Endothelial cell of umbilical vein (primary cell): ENCODE measurements at regions not wholly inside any gene's neighbourhood (a gene's known extent, or its start where the extent isn't known, plus 50 kb on each side); places are given as distances from the start of the nearest gene placed in this dataset.

Source experiments
- BruUV-seq: library from RNA; stranded (reverse); fragments of 400-500 nt; replicated peaks from 2 replicates; lab custom pipeline; 2021; lab: Mats Ljungman, UMichigan
- CTCF ChIA-PET: fragments of 300-600, 350-600 bp; sonication (Branson Sonifier 250); formaldehyde crosslinking; loops from one replicate; lab custom pipeline; 2021; ENCODE audit warnings: antibody characterized with exemption, inconsistent platforms; lab: Charles Lee
- POLR2A ChIA-PET: fragments of 300-600, 350-600 bp; sonication (Branson Sonifier 250); formaldehyde crosslinking; loops from one replicate; lab custom pipeline; 2021; ENCODE audit warnings: antibody characterized with exemption, inconsistent platforms; lab: Charles Lee
- DNase-seq: peaks from one replicate; pipeline ENCODE4 v3.0.0-alpha.2; 2011; ENCODE audit warnings: low read depth, low spot score
- FAIRE-seq: peaks from 2 replicates; lab custom pipeline; 2011; peaks lifted over from hg19 to GRCh38; lab: Jason Lieb, UNC
- H2AFZ ChIP-seq: 2 replicates; pipeline ENCODE4 v1.6.0; 2012; ENCODE audit warnings: low read depth, low read length, control low read depth, inconsistent platforms
- H3K27ac ChIP-seq: 2 replicates; pipeline ENCODE4 v1.5.1; 2011; ENCODE audit warnings: low read depth, mild to moderate bottlenecking, control low read depth, low read length, moderate library complexity; ENCODE audit not compliant: insufficient read depth
- H3K27me3 ChIP-seq, 2 experiments: 2 replicates each; pipeline versions ENCODE4 v1.6.0 to v1.6.1; 2011; ENCODE audit warnings: low read length in 2 of 2, mixed read lengths in 1 of 2; ENCODE audit not compliant: control insufficient read depth in 2 of 2, insufficient read depth in 2 of 2
- H3K36me3 ChIP-seq, 2 experiments: 2 replicates in 1 of 2; 3 replicates in 1 of 2; pipeline ENCODE4 v1.5.1; 2011; ENCODE audit warnings: low read length in 2 of 2, mild to moderate bottlenecking in 1 of 2, moderate library complexity in 1 of 2; ENCODE audit not compliant: control insufficient read depth in 2 of 2, insufficient read depth in 2 of 2; ENCODE audit errors: extremely low read depth in 1 of 2
- H3K4me1 ChIP-seq: 3 replicates; pipeline ENCODE4 v1.5.1; 2011; ENCODE audit warnings: mild to moderate bottlenecking, low read length; ENCODE audit not compliant: control insufficient read depth, insufficient read depth; ENCODE audit errors: extremely low read depth
- H3K4me2 ChIP-seq: 2 replicates; pipeline ENCODE4 v1.6.1; 2011; ENCODE audit warnings: low read length, control low read depth, mixed read lengths; ENCODE audit not compliant: insufficient read depth
- H3K4me3 ChIP-seq, 3 experiments: fragments of 200-600 bp in 1 of 3; sonication (generic), shearing (Covaris generic) in 1 of 3; replicated peaks in 1 of 3; 2 replicates each; pipeline ENCODE4 v1.5.1; 2011 to 2016; ENCODE audit warnings: control low read depth in 3 of 3, low read length in 3 of 3, mild to moderate bottlenecking in 2 of 3, inconsistent platforms in 1 of 3, low read depth in 1 of 3, moderate library complexity in 1 of 3; ENCODE audit not compliant: insufficient read depth in 1 of 3
- H3K79me2 ChIP-seq: 2 replicates; pipeline ENCODE4 v1.6.0; 2012; ENCODE audit warnings: low read length, inconsistent platforms; ENCODE audit not compliant: control insufficient read depth, insufficient read depth
- H3K9ac ChIP-seq: replicated peaks from 2 replicates; pipeline ENCODE3; 2011; ENCODE audit warnings: low read length, control low read depth; ENCODE audit not compliant: insufficient read depth; ENCODE audit errors: extremely low read depth
- H3K9me1 ChIP-seq: replicated peaks from 3 replicates; pipeline ENCODE4 v1.6.0; 2011; ENCODE audit warnings: mild to moderate bottlenecking, low read length; ENCODE audit not compliant: control insufficient read depth, insufficient read depth; ENCODE audit errors: extremely low read depth
- H3K9me3 ChIP-seq: replicated peaks from 2 replicates; pipeline ENCODE4 v1.5.1; 2012; ENCODE audit warnings: low read length, inconsistent platforms; ENCODE audit not compliant: control insufficient read depth, insufficient read depth
- H4K20me1 ChIP-seq: replicated peaks from 2 replicates; pipeline ENCODE3; 2011; ENCODE audit warnings: mild to moderate bottlenecking, low read length; ENCODE audit not compliant: control insufficient read depth, insufficient read depth; ENCODE audit errors: extremely low read depth
- FOS ChIP-seq: IDR thresholded peaks from 2 replicates; pipeline ENCODE4 v1.6.1; 2011; ENCODE audit warnings: mild to moderate bottlenecking, low read length, moderate library complexity, borderline replicate concordance; ENCODE audit not compliant: insufficient read depth
- JUN ChIP-seq: IDR thresholded peaks from 2 replicates; pipeline ENCODE4 v1.6.1; 2011; ENCODE audit warnings: borderline replicate concordance, low read depth; ENCODE audit not compliant: insufficient read length, insufficient read depth
- POLR2A ChIP-seq: IDR thresholded peaks from 2 replicates; pipeline ENCODE4 v1.6.1; 2012; ENCODE audit warnings: low read depth, mild to moderate bottlenecking, control low read depth, low read length
- POLR2AphosphoS5 ChIP-seq: IDR thresholded peaks from 2 replicates; pipeline ENCODE4 v1.6.1; 2012; ENCODE audit warnings: low read depth, mild to moderate bottlenecking, control low read depth, low read length, moderate library complexity; ENCODE audit not compliant: insufficient read depth
- dilution Hi-C: fragments of 300-500 bp; cut with MboI; formaldehyde crosslinking; loops from one replicate; pipeline ENCODE4 v1.15.0; 2019; ENCODE audit warnings: low sequenced_read_pairs; ENCODE audit not compliant: extremely low pct_ligation_motif_present
- intact Hi-C: fragments of 100-400 bp; cut with micrococcal nuclease; formaldehyde crosslinking; loops from one replicate; pipeline ENCODE4 v1.10.0; 2022
- TF ChIP-seq, protein P1 (sequence below), 2 donors: IDR thresholded peaks; 1 replicate in 1 of 2; 2 replicates in 1 of 2; pipeline ENCODE4 v1.5.1; 2011; ENCODE audit warnings: low read length in 2 of 2, mild to moderate bottlenecking in 2 of 2, moderate library complexity in 2 of 2, control low read depth in 1 of 2, inconsistent platforms in 1 of 2, low read depth in 1 of 2; ENCODE audit not compliant: insufficient read depth in 1 of 2; ENCODE audit errors: extremely low read depth in 1 of 2

DNA sequence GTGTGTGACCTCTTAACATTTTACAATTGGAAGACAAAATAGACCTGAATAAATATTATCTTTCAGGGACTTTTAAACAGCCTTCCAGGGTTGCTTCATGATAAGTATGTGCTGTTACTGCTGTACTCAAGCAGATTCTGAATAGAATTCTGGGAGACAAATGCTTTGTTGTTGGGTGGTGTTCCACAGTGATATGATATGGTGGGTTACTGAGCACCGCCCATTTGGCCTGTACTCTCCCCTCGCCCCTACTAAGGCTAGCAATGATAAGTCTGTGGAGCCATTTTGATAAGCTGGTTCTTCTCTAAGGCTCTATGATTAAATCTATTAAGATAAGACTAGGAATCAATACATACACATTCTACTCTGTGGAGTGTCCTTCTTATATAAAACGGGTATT is 89.8 kb upstream of the ITGA4 start:
- Histone ChIP-seq H3K36me3 (no peaks in the 10 kb centered on the region), H2AFZ (no peak overlapping the region), H4K20me1 (no peaks in the 10 kb centered on the region), H3K4me1 (no peaks in the 10 kb centered on the region), H3K9me1 (no peaks in the 10 kb centered on the region), H3K4me2 (no peak overlapping the region), H3K9me3 (no peaks in the 10 kb centered on the region), H3K4me3 (no peak overlapping the region), H3K27me3 (no peaks in the 10 kb centered on the region), H3K9ac (no peak overlapping the region), H3K79me2 (no peaks in the 10 kb centered on the region), H3K27ac (no peak overlapping the region)
- TF ChIP-seq POLR2AphosphoS5 (no peak), POLR2A (no peak), FOS (no peak)
- TF ChIP-seq, protein P1, sequence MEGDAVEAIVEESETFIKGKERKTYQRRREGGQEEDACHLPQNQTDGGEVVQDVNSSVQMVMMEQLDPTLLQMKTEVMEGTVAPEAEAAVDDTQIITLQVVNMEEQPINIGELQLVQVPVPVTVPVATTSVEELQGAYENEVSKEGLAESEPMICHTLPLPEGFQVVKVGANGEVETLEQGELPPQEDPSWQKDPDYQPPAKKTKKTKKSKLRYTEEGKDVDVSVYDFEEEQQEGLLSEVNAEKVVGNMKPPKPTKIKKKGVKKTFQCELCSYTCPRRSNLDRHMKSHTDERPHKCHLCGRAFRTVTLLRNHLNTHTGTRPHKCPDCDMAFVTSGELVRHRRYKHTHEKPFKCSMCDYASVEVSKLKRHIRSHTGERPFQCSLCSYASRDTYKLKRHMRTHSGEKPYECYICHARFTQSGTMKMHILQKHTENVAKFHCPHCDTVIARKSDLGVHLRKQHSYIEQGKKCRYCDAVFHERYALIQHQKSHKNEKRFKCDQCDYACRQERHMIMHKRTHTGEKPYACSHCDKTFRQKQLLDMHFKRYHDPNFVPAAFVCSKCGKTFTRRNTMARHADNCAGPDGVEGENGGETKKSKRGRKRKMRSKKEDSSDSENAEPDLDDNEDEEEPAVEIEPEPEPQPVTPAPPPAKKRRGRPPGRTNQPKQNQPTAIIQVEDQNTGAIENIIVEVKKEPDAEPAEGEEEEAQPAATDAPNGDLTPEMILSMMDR (IDR thresholded peaks at IDR 0.05; ENCODE audit: extremely low read depth in 1 of 2, insufficient read depth in 1 of 2, low read depth in 1 of 2, low read length in 2 of 2) = no peak
- POLR2A ChIA-PET = no interaction called here
- no TSS peak for BruUV-seq
- dilution Hi-C loops = no loop called here
- intact Hi-C loops = no loop called here
- FAIRE-seq = no peak
- CTCF ChIA-PET = interaction anchor here (1.3 kb wide), 1 partner anchor 16 kb away, joined by 4 read pairs; no protein-coding TSS in a partner anchor
- no peak for DNase-seq

GRCh38 chr2:181367906-181368435 is 89.2 kb upstream of the ITGA4 start:
- no peak for FAIRE-seq

More at GRCh38 chr2:181367906-181368435, 89.2 kb upstream of the ITGA4 start:
- H3K9ac ChIP-seq = no peak overlapping the region
- no peaks in the 10 kb centered on the region for H3K27me3 ChIP-seq
- H3K9me1 ChIP-seq = no peaks in the 10 kb centered on the region
- no peaks in the 10 kb centered on the region for H3K9me3 ChIP-seq
- no peak overlapping the region for H2AFZ ChIP-seq
- no peak overlapping the region for H3K4me3 ChIP-seq
- peaks cover 2% of the 10 kb centered on the region for H3K4me1 ChIP-seq
- no peaks in the 10 kb centered on the region for H3K36me3 ChIP-seq
- H3K27ac ChIP-seq = no peak overlapping the region
- intact Hi-C loops = no loop called here
- no TSS peak for BruUV-seq
- no peaks in the 10 kb centered on the region for H3K79me2 ChIP-seq
- DNase-seq = no peak
- no peaks in the 10 kb centered on the region for H4K20me1 ChIP-seq
- dilution Hi-C loops = no loop called here
- TF ChIP-seq FOS (no peak), JUN (no peak), POLR2A (no peak), POLR2AphosphoS5 (no peak)
- TF ChIP-seq, protein P1 (IDR thresholded peaks at IDR 0.05; ENCODE audit: extremely low read depth in 1 of 2, insufficient read depth in 1 of 2, low read depth in 1 of 2, low read length in 2 of 2) = no peak
- ChIA-PET POLR2A (no interaction called here), CTCF (interaction anchor here (1.3 to 1.8 kb wide), 2 partner anchors 13 to 16 kb away, joined by 4 read pairs; no protein-coding TSS in a partner anchor)
- H3K4me2 ChIP-seq = no peak overlapping the region
